ENCODE measurements at regions not wholly inside any gene's neighbourhood (a gene's known extent, or its start where the extent isn't known, plus 50 kb on each side); places are given as distances from the start of the nearest gene placed in this dataset.

- no peaks in the 10 kb centered on the region for H3K9me3 Mint-ChIP-seq (ENCODE audit: low read depth)
- H3K27me3 Mint-ChIP-seq, result no peaks in the 10 kb centered on the region
- TF ChIP-seq CTCF (IDR thresholded peaks at IDR 0.05; ENCODE audit: unreplicated experiment), result no peak
- no peak for DNase-seq (ENCODE audit: low spot score, unreplicated experiment)
- H3K27ac Mint-ChIP-seq, result no peak overlapping the region
- no peaks in the 10 kb centered on the region for H3K4me1 Mint-ChIP-seq (ENCODE audit: low read depth)
- no peak overlapping the region for H3K4me3 Mint-ChIP-seq (ENCODE audit: low read depth)
- no peaks in the 10 kb centered on the region for H3K36me3 Mint-ChIP-seq (ENCODE audit: insufficient read depth)
These were observed 975.5 kb downstream of the OLFM4 start for GRCh38 chr13:54004026-54004699.

GRCh38 chr13:54016542-54016941, 987.9 kb downstream of the OLFM4 start:
- Mint-ChIP-seq H3K27me3 (no peaks in the 10 kb centered on the region), H3K27ac (no peak overlapping the region), H3K9me3 (ENCODE audit: low read depth) (no peaks in the 10 kb centered on the region), H3K4me1 (ENCODE audit: low read depth) (no peaks in the 10 kb centered on the region), H3K36me3 (ENCODE audit: insufficient read depth) (no peaks in the 10 kb centered on the region), H3K4me3 (ENCODE audit: low read depth) (no peak overlapping the region)
- no peak for DNase-seq (ENCODE audit: low spot score, unreplicated experiment)
- TF ChIP-seq CTCF (IDR thresholded peaks at IDR 0.05; ENCODE audit: unreplicated experiment), result no peak

DNA sequence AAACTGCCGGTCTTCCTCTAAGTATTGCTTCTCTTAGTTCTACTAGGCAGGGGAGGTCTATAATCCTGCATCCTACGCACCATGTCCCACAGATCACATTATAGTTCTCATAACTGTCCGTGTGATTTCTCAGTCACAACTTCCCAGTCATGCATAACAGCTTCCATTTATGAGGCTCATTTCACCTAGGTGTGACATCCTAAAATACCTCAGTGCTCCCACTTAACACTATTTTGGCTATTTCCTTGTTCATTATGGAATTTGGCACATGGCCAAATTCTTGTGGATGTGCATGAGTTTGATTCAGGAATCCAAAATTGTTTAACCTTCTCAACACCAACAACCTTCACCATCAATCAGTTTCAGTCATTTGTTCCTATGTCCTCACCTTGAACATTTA, 989.9 kb downstream of the OLFM4 start:
- H3K4me3 Mint-ChIP-seq (ENCODE audit: low read depth), result no peak overlapping the region
- no peaks in the 10 kb centered on the region for H3K36me3 Mint-ChIP-seq (ENCODE audit: insufficient read depth)
- no peak for DNase-seq (ENCODE audit: low spot score, unreplicated experiment)
- no peak for TF ChIP-seq CTCF (IDR thresholded peaks at IDR 0.05; ENCODE audit: unreplicated experiment)
- H3K4me1 Mint-ChIP-seq (ENCODE audit: low read depth), result no peaks in the 10 kb centered on the region
- no peaks in the 10 kb centered on the region for H3K27me3 Mint-ChIP-seq
- peaks cover 4% of the 10 kb centered on the region for H3K9me3 Mint-ChIP-seq (ENCODE audit: low read depth)
- H3K27ac Mint-ChIP-seq, result no peak overlapping the region

DNA sequence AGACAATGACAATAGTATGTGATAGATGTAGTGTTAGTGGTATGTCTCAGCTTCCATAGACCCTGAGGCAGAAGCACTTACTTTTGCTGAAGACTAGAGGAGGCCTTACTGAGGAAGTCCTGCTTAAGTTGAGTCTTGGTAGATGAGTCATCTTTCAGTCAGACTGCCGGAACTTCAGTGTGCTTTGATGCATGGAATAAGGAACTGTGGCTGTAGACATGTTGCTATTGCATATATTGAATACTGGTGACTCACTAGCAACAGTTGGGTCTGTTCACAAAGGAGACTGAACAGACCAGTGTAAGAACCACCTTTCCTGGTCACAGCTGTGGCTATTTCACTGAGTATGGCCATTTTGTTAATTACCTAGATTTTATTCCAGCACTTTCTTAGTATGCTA, 1000.6 kb downstream of the OLFM4 start:
- no peak for TF ChIP-seq CTCF (IDR thresholded peaks at IDR 0.05; ENCODE audit: unreplicated experiment)
- no peak for DNase-seq (ENCODE audit: low spot score, unreplicated experiment)
- no peaks in the 10 kb centered on the region for H3K27me3 Mint-ChIP-seq
- no peak overlapping the region for H3K27ac Mint-ChIP-seq
- peaks cover 19% of the 10 kb centered on the region for H3K9me3 Mint-ChIP-seq (ENCODE audit: low read depth)
- no peak overlapping the region for H3K4me3 Mint-ChIP-seq (ENCODE audit: low read depth)
- no peaks in the 10 kb centered on the region for H3K4me1 Mint-ChIP-seq (ENCODE audit: low read depth)
- no peaks in the 10 kb centered on the region for H3K36me3 Mint-ChIP-seq (ENCODE audit: insufficient read depth)

DNA sequence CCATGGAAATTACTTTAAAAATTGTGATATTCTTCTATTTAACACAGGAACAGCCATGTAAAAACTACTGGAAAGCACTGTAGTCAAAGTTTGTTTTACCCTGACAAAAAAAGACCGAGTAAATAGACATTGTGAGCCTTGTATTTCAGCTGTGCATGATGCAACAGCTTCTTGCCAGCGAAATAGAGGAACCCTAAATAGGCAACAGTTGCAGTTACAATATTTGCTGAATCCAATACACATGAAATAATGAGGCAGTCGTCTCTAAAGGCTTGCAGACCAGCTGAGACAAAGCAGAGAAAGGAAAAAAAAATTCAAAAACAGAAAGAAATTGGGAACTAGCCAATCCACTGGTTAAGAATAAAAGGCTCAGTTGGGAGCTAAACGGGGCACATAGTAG, 1001.1 kb downstream of the OLFM4 start:
- no peaks in the 10 kb centered on the region for H3K36me3 Mint-ChIP-seq (ENCODE audit: insufficient read depth)
- H3K27me3 Mint-ChIP-seq, result no peaks in the 10 kb centered on the region
- no peak for TF ChIP-seq CTCF (IDR thresholded peaks at IDR 0.05; ENCODE audit: unreplicated experiment)
- H3K27ac Mint-ChIP-seq, result no peak overlapping the region
- peaks cover 18% of the 10 kb centered on the region for H3K9me3 Mint-ChIP-seq (ENCODE audit: low read depth)
- H3K4me1 Mint-ChIP-seq (ENCODE audit: low read depth), result no peaks in the 10 kb centered on the region
- no peak for DNase-seq (ENCODE audit: low spot score, unreplicated experiment)
- H3K4me3 Mint-ChIP-seq (ENCODE audit: low read depth), result no peak overlapping the region
